ENCODE measurements at regions not wholly inside any gene's neighbourhood (a gene's known extent, or its start where the extent isn't known, plus 50 kb on each side); places are given as distances from the start of the nearest gene placed in this dataset.

- TF ChIP-seq, protein P1, sequence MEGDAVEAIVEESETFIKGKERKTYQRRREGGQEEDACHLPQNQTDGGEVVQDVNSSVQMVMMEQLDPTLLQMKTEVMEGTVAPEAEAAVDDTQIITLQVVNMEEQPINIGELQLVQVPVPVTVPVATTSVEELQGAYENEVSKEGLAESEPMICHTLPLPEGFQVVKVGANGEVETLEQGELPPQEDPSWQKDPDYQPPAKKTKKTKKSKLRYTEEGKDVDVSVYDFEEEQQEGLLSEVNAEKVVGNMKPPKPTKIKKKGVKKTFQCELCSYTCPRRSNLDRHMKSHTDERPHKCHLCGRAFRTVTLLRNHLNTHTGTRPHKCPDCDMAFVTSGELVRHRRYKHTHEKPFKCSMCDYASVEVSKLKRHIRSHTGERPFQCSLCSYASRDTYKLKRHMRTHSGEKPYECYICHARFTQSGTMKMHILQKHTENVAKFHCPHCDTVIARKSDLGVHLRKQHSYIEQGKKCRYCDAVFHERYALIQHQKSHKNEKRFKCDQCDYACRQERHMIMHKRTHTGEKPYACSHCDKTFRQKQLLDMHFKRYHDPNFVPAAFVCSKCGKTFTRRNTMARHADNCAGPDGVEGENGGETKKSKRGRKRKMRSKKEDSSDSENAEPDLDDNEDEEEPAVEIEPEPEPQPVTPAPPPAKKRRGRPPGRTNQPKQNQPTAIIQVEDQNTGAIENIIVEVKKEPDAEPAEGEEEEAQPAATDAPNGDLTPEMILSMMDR (IDR thresholded peaks at IDR 0.05; ENCODE audit: low read length): peak; percentile 70
- no peak for TF ChIP-seq EZH2 (IDR thresholded peaks at IDR 0.05; ENCODE audit: borderline replicate concordance, low read length)
These were observed 55.2 kb downstream of the FHIP2A start for GRCh38 chr10:114876602-114877300.

All from OCI-LY1 (cell line).